Pancreas (tissue), 10 donors: ENCODE measurements at regions not wholly inside any gene's neighbourhood (a gene's known extent, or its start where the extent isn't known, plus 50 kb on each side); places are given as distances from the start of the nearest gene placed in this dataset.
"Not testable (repeated sequence)": the region's sequence is repeated elsewhere in the genome, so short reads cannot be mapped to it uniquely, and the experiment has no call there.

Experiments
- ATAC-seq, 4 donors: fragments of 200-7000 bp; cut with Tn5 transposase; one replicate each; pipeline versions ENCODE4 v1.8.0 to v1.9.1; 2020; ENCODE audit warnings: mild to moderate bottlenecking in 4 of 4, moderate library complexity in 4 of 4
- DNase-seq, 6 donors: peaks; one replicate each; pipeline ENCODE4 v3.0.0-alpha.2; 2020
- FAIRE-seq: peaks from 2 replicates; lab custom pipeline; 2012; peaks lifted over from hg19 to GRCh38; lab: Jason Lieb, UNC
- H3K27ac ChIP-seq, 4 donors: fragments of 200-600 bp; sonication (generic); 1 replicate in 3 of 4; 2 replicates in 1 of 4; pipeline versions ENCODE4 v1.5.0 to v1.8.0; 2020
- H3K27me3 ChIP-seq, 4 donors: fragments of 200-600 bp; one replicate each; pipeline ENCODE4 v1.8.0; 2021
- H3K36me3 ChIP-seq, 3 donors: fragments of 200-600 bp; sonication (generic) in 1 of 3; one replicate each; pipeline versions ENCODE4 v1.5.0 to v1.8.0; 2020 to 2021
- H3K4me1 ChIP-seq, 3 donors: fragments of 200-600 bp; one replicate each; pipeline ENCODE4 v1.8.0; 2021
- H3K4me3 ChIP-seq, 4 donors: fragments of 200-600 bp; sonication (generic) in 2 of 4; one replicate each; pipeline versions ENCODE4 v1.5.0 to v1.8.0; 2020 to 2021
- H3K9me3 ChIP-seq, 4 donors: fragments of 200-600 bp; one replicate each; pipeline ENCODE4 v1.8.0; 2021
- WGBS, 2 donors: extraction: QIAGEN DNeasy Blood & Tissue Kit; methylation state at CpG; one replicate each; pipeline ENCODE4 v1.1.7; 2013; 5-methylcytosine and 5-hydroxymethylcytosine counted together
- intact Hi-C, 3 donors: fragments of 100-400 bp; cut with DNase I; formaldehyde crosslinking; loops; one replicate each; pipeline versions ENCODE4 v1.11.1 to v1.14.2; 2022
- TF ChIP-seq, protein P1 (sequence below), 4 donors: fragments of 200-600 bp; sonication (generic) in 3 of 4; IDR thresholded peaks; one replicate each; pipeline versions ENCODE4 v1.5.0 to v1.8.0; 2021; ENCODE audit warnings: antibody characterized with exemption in 4 of 4
- donor health status: healthy with polysubstance abuse.
- donor health status: DM: no; HTN: no; CAD: no; lungs with moderate emphysema.
- donor health status: DM: no; HTN: no; CAD: no.
- donor health status: control.
- donor health status: control.
- donor health status: Bipolar disorder and iron deficiency.
- donor health status: DM: yes; HTN: yes; CAD: no.
- donor health status: DM: no; HTN: no; CAD: no.
- donor health status: DM: no; HTN: no; CAD: no.
- donor health status: DM: yes; HTN: yes; CAD: no.

DNA sequence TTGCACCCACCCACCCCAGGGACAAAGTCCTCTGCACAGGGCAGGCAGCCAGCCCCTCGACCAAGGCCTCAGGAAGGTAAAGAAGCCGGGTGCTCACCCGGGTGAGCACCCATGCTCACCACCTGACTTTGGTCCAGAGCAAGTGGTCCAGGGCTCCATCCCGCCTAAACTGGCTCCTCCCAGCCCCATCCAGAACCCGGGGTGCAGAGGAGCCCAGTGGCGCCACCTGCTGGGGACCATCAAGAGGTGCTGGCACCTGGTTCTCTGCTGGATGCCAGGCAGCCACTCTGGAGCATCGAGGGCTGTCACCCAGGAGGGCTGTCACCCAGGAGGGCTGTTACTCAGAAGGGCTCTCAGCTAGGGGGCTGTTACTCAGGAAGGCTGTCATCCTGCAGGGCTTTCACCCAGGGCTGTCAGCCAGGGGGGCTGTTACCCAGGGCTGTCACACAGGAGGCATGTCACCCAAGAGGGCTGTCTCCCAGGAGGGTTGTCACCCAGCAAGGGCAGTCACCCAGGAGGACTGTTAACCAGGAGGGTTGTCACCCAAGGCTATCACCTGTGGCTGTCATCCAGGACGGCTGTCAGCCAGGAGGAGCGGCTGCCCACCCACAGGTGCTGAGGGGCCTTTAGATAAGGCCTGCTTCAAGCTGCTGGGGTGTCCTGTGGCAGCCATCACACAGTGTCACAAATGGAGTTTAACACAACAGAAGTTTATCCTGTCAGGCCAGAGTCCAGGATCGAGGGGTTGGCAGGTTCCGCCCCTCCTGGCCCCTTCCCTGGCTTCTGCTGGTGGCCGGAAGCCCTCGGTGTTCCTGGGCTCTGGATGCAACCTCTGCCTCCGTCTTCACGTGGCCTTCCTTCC is 98.5 kb downstream of the TNFRSF13B start:
- DNase-seq (peak in 2 of 6 donors; percentile 18 to 38), FAIRE-seq (no peak), ATAC-seq (peak; percentile 50 to 58 (median 50))
- H3K4me3 ChIP-seq, result no peak overlapping the region
- H3K4me1 ChIP-seq, result no peaks in the 10 kb centered on the region
- TF ChIP-seq, protein P1, sequence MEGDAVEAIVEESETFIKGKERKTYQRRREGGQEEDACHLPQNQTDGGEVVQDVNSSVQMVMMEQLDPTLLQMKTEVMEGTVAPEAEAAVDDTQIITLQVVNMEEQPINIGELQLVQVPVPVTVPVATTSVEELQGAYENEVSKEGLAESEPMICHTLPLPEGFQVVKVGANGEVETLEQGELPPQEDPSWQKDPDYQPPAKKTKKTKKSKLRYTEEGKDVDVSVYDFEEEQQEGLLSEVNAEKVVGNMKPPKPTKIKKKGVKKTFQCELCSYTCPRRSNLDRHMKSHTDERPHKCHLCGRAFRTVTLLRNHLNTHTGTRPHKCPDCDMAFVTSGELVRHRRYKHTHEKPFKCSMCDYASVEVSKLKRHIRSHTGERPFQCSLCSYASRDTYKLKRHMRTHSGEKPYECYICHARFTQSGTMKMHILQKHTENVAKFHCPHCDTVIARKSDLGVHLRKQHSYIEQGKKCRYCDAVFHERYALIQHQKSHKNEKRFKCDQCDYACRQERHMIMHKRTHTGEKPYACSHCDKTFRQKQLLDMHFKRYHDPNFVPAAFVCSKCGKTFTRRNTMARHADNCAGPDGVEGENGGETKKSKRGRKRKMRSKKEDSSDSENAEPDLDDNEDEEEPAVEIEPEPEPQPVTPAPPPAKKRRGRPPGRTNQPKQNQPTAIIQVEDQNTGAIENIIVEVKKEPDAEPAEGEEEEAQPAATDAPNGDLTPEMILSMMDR (IDR thresholded peaks at IDR 0.05), result peak; percentile 9 to 25 (median 22)
- 41 to 47% methylated on average over 15 of the region's 15 CpGs for WGBS, 2 donors
- H3K36me3 ChIP-seq, result no peaks in the 10 kb centered on the region
- intact Hi-C loops, result no loop called here
- no peaks in the 10 kb centered on the region for H3K27me3 ChIP-seq
- no peak overlapping the region for H3K27ac ChIP-seq
- no peaks in the 10 kb centered on the region for H3K9me3 ChIP-seq

DNA sequence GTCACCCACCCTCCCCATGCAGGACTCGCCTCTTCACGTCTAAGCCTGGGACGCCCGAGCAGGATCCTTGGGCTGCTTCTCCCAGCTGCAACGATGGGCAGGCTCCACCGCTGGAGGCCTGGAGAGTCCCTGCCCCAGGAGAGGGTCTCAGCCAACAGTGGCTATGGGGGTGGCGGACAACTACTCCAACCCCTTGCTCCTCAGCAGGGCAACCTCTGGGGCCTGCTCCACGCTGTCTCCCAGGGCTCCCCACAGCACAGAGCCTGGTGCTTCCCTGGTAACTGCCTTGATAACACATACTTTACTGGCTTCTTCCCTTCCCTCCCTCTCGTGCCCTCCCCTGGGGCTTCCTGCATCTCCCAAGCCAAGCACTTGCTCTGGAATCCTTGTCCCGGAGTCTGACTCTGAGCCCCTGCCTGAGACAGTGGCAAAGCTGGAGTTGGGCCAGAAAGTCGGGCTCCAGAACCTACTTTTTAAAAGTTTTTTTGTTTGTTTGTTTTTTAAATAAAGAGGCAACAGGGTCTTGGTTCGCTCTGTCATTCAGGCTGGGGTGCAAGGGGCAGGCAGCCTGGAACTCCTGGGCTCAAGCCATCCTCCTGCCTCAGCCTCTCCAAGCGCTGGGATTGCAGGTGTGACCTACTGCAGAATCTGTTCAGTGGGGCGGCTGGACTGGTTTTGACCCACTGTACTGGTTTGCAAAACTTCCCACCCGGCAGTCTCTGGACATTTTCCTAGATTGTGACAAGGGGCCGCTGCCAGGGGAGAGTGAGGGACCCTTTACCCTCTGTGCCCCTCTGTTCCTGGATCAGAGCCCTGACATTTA is 99.4 kb downstream of the TNFRSF13B start:
- no peaks in the 10 kb centered on the region for H3K4me1 ChIP-seq
- ATAC-seq (no peak), DNase-seq (no peak), FAIRE-seq (no peak)
- intact Hi-C loops, result no loop called here
- H3K4me3 ChIP-seq, result no peak overlapping the region
- WGBS, 2 donors, result 69 to 70% methylated on average over 16 of the region's 16 CpGs
- no peaks in the 10 kb centered on the region for H3K36me3 ChIP-seq
- no peaks in the 10 kb centered on the region for H3K27me3 ChIP-seq
- no peak overlapping the region for H3K27ac ChIP-seq
- TF ChIP-seq, protein P1 (IDR thresholded peaks at IDR 0.05), result no peak
- no peaks in the 10 kb centered on the region for H3K9me3 ChIP-seq

DNA sequence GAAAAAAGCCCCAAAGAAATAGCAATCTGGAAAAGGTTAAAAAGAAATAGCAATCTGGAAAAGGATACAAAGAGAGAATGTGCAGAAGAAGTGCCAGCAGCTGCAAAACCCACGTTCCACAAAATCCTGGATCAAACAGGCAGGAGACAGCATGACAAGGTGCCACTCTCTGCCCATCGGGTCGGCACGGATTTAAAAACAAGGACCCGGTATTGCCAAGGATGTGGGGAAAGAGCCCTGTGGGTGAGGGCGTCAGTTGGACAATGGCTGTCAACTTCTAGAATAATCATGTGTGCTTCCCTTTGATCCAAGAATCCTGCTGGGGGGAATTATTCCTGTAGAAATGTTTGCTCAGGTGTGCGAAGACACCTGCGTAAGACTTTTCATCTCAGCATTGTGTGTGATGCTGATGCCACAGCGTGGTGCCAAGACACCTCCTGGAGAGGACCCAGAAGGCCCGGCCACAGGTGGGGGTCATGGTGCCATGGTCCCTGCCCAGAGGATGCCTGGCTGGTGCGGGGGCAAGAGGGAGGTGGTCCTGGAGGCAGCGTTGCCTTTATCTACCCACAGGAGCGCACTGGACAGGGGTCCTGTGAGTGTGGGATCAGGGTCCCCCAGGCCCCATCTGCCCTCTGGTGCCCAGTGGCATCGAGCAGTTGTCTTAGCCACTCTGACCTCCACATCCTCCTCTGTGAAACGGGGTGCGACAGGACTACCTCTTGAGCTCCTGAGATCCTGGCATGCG is 100.3 kb downstream of the TNFRSF13B start:
- H3K4me3 ChIP-seq, FAIRE-seq, DNase-seq, H3K4me1 ChIP-seq, H3K27me3 ChIP-seq, H3K36me3 ChIP-seq, ATAC-seq, H3K9me3 ChIP-seq, intact Hi-C loops, H3K27ac ChIP-seq: not testable (repeated sequence)
- WGBS, 2 donors, result 79 to 83% methylated on average over 17 of the region's 17 CpGs

DNA sequence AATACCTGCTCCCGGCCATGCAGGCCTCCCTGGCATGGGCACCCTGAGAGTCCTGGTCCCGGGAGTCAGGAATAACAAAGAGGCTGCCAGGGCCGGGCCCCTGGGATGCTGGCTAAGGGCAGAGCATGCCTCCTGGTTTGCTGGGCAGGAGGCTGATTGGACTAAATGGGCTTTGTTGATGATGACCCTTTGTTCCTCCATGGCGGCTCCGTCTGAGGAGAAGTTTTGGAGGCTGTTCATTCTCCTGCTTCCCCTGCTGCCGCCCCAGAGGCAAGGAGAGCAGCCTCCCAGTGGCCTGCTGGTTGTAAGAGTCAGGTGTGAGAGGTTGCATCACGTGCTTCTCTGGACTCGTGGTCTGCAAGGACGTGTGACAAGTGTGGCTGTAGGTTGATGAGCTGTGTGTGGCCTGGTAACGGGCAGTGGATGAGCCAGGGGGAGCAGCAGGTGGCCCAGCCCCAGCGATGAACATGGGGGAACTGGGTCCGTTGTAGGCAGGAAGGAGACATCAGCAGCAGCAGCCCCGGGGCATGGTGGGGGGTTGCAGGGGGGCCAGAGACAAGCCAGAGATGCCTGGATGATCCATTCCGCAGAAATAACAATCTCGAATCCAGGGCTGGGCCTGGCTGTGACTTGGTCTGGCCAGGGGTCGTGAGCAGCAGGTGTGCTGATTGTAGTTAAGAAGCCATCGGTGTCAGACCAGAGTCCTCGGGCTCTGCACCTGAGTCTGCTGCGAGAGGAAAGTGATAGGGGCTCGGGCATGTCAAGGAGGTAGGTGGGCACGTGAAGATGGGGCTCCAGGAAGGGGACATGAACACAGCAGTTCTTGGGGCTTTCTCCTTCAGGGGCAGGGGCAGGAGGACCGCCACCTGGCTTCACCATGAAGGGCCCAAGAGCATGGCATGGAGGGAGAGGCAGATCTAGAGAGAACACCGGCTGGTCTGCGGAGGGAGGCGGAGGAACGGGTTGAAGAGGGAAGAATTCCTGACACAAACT is 101.4 kb downstream of the TNFRSF13B start:
- no peak for DNase-seq

DNA sequence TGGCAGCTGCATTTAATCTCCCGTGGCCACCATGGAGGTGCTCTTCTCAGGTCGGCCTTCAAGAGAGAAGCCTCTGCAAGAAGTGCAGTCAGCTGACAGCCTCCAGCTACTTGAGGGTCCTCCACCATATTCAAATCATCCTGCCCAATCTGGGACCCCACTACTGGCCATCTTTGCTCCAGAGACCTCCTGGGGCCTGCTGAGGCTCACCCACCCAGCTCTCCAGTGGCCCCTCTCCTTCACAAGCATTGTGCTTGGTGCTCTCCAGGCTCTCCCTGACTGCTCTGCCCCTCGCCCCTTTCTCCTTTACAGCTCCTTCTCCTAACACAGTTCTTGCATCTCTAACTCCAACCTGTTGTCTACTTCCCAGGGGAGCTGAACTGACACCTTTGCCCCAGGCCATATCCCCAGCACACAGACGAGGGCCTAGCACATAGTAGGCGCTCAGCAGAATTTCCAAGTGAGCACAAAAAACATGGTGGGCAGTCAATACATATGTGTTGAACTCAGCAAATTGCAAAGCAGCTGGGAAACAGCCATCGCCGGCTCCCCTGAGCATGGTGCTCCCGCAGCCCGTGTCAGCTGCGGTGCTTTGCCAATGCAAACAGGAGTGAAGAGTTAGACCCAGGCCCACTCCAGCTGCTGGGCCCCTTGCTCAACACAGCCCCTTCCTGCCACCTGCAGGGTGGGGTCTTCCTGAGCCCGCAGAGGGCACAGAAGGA is 102.2 kb downstream of the TNFRSF13B start:
- intact Hi-C loops, H3K27me3 ChIP-seq, H3K4me3 ChIP-seq, H3K9me3 ChIP-seq, DNase-seq, H3K36me3 ChIP-seq, FAIRE-seq, H3K27ac ChIP-seq, H3K4me1 ChIP-seq, ATAC-seq: not testable (repeated sequence)
- WGBS, 2 donors, result 77 to 83% methylated on average over 9 to 10 of the region's 11 CpGs

More for the DNA sequence above, 101.4 kb downstream of the TNFRSF13B start:
- Histone ChIP-seq H3K4me3 (no peak overlapping the region), H3K4me1 (no peaks in the 10 kb centered on the region), H3K9me3 (no peaks in the 10 kb centered on the region), H3K27me3 (no peaks in the 10 kb centered on the region), H3K36me3 (no peaks in the 10 kb centered on the region), H3K27ac (no peak overlapping the region)
- ATAC-seq, result no peak
- TF ChIP-seq, protein P1 (IDR thresholded peaks at IDR 0.05), result no peak
- intact Hi-C loops, result no loop called here
- WGBS, 2 donors, result 74 to 75% methylated on average over 26 of the region's 26 CpGs
- no peak for FAIRE-seq

DNA sequence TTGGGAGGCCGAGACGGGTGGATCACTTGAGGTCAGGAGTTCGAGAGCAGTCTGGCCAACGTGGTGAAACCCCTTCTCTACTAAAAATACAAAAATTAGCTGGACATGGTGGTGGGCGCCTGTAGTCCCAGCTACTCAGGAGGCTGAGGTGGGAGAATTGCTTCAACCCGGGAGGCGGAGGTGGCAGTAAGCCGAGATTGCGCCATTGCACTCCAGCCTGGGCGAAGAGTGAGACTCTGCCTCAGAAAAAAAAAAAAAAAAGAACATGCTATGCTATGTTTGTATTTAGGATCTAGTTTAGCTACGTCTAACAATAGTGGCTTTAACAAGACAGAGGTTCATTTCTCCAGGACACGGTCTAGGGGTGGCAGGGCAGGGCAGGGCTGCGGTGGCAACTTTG is 103.3 kb downstream of the TNFRSF13B start:
- H3K27ac ChIP-seq, ATAC-seq, FAIRE-seq, H3K36me3 ChIP-seq, intact Hi-C loops, H3K27me3 ChIP-seq, H3K9me3 ChIP-seq, H3K4me1 ChIP-seq, H3K4me3 ChIP-seq, DNase-seq: not testable (repeated sequence)
- WGBS, 2 donors, result 90 to 93% methylated on average over 13 of the region's 13 CpGs

DNA sequence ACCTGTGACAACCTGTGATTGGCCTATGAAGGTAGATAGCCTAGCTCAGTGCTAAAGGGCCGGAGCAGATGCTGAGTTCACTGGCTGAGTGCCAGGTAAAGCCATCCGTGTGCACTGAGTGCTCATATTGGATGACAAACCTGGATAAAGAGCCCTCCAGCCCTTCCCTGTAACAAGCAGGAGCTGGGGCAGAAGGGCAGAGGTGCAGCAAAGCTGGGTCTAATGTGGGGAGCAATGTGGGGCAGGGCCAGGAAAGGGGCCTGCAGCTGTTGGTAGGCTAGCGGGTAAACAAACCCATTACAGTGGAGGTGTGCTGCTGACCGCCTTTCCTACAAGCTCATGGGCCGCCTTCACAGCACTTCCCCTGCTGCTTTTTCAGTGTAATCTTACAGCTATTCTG is 104.4 kb downstream of the TNFRSF13B start:
- H3K27ac ChIP-seq, H3K4me1 ChIP-seq, H3K36me3 ChIP-seq, H3K4me3 ChIP-seq, H3K9me3 ChIP-seq, intact Hi-C loops, DNase-seq, H3K27me3 ChIP-seq, ATAC-seq, FAIRE-seq: not testable (repeated sequence)
- WGBS, 2 donors, result 60 to 71% methylated on average over 2 to 3 of the region's 5 CpGs
